ENCODE measurements at regions not wholly inside any gene's neighbourhood (a gene's known extent, or its start where the extent isn't known, plus 50 kb on each side); places are given as distances from the start of the nearest gene placed in this dataset.

- Histone ChIP-seq H2AFZ (ENCODE audit: insufficient read depth, low read depth, low read length, poor library complexity, severe bottlenecking) (no peak overlapping the region), H4K20me1 (ENCODE audit: insufficient read depth, low read length) (no peaks in the 10 kb centered on the region), H3K27me3 (ENCODE audit: control insufficient read depth in 2 of 2, insufficient read depth in 2 of 2, low read length in 2 of 2) (no peaks in the 10 kb centered on the region), H3K4me2 (replicated peaks; ENCODE audit: extremely low read depth, low read length, poor library complexity, severe bottlenecking) (no peak overlapping the region), H3K9me3 (replicated peaks in 1 of 2; ENCODE audit: control insufficient read depth in 1 of 2, insufficient read depth in 1 of 2, low read length in 2 of 2) (peaks cover 6 to 20% of the 10 kb centered on the region in 2 donors), H3K79me2 (ENCODE audit: insufficient read depth, low read length) (no peaks in the 10 kb centered on the region), H3K27ac (ENCODE audit: low read depth in 1 of 2, low read length in 2 of 2) (no peak overlapping the region), H3K4me3 (replicated peaks in 1 of 3; ENCODE audit: low read depth in 2 of 3, low read length in 3 of 3) (no peak overlapping the region), H3K9ac (ENCODE audit: insufficient read depth, low read length, poor library complexity, severe bottlenecking) (no peak overlapping the region), H3K36me3 (replicated peaks in 1 of 2; ENCODE audit: control insufficient read depth in 1 of 2, insufficient read depth in 2 of 2, low read length in 2 of 2) (no peaks in the 10 kb centered on the region), H3K4me1 (ENCODE audit: control insufficient read depth in 1 of 2, insufficient read depth in 2 of 2, low read length in 2 of 2) (no peaks in the 10 kb centered on the region)
- Mint-ChIP-seq H3K27me3 (ENCODE audit: low read depth in 3 of 3) (peaks cover 0 to 3% (median 0%) of the 10 kb centered on the region in 3 donors), H3K4me1 (no peaks in the 10 kb centered on the region), H3K9me3 (peaks cover 11 to 30% (median 15%) of the 10 kb centered on the region in 7 donors), H3K27ac (no peak overlapping the region), H3K4me3 (no peak overlapping the region), H3K36me3 (no peaks in the 10 kb centered on the region)
- intact Hi-C loops (cut with micrococcal nuclease), result no loop called here
- 100% methylated on average over 1 of the region's 1 CpG for WGBS (ENCODE audit: insufficient coverage)
- DNase-seq, result no peak
- TF ChIP-seq CTCF (IDR thresholded peaks at IDR 0.05), result no peak
Observed at GRCh38 chr1:80933346-80933745, 867.4 kb upstream of the ADGRL2 start.

GRCh38 chr1:80931178-80931577 lies 869.6 kb upstream of the ADGRL2 start:
- H2AFZ ChIP-seq (ENCODE audit: insufficient read depth, low read depth, low read length, poor library complexity, severe bottlenecking), result no peak overlapping the region
- Mint-ChIP-seq H3K9me3 (peaks cover 8 to 27% (median 17%) of the 10 kb centered on the region in 7 donors), H3K36me3 (no peaks in the 10 kb centered on the region), H3K27me3 (ENCODE audit: low read depth in 3 of 3) (peaks cover 0 to 3% (median 2%) of the 10 kb centered on the region in 3 donors), H3K4me3 (no peak overlapping the region), H3K4me1 (peaks cover 6% of the 10 kb centered on the region), H3K27ac (no peak overlapping the region)
- H3K27ac ChIP-seq (ENCODE audit: low read depth in 1 of 2, low read length in 2 of 2), result no peak overlapping the region
- H3K4me2 ChIP-seq (replicated peaks; ENCODE audit: extremely low read depth, low read length, poor library complexity, severe bottlenecking), result no peak overlapping the region
- no peaks in the 10 kb centered on the region for H3K36me3 ChIP-seq (replicated peaks in 1 of 2; ENCODE audit: control insufficient read depth in 1 of 2, insufficient read depth in 2 of 2, low read length in 2 of 2)
- no peaks in the 10 kb centered on the region for H4K20me1 ChIP-seq (ENCODE audit: insufficient read depth, low read length)
- no peak for DNase-seq
- no peak for TF ChIP-seq CTCF (IDR thresholded peaks at IDR 0.05)
- intact Hi-C loops (cut with micrococcal nuclease), result no loop called here
- H3K27me3 ChIP-seq (ENCODE audit: control insufficient read depth in 2 of 2, insufficient read depth in 2 of 2, low read length in 2 of 2), result no peaks in the 10 kb centered on the region
- peaks cover 4 to 7% of the 10 kb centered on the region in 2 donors for H3K4me1 ChIP-seq (ENCODE audit: control insufficient read depth in 1 of 2, insufficient read depth in 2 of 2, low read length in 2 of 2)
- peaks cover 6 to 20% of the 10 kb centered on the region in 2 donors for H3K9me3 ChIP-seq (replicated peaks in 1 of 2; ENCODE audit: control insufficient read depth in 1 of 2, insufficient read depth in 1 of 2, low read length in 2 of 2)
- H3K4me3 ChIP-seq (replicated peaks in 1 of 3; ENCODE audit: low read depth in 2 of 3, low read length in 3 of 3), result no peak overlapping the region
- H3K9ac ChIP-seq (ENCODE audit: insufficient read depth, low read length, poor library complexity, severe bottlenecking), result no peak overlapping the region
- no peaks in the 10 kb centered on the region for H3K79me2 ChIP-seq (ENCODE audit: insufficient read depth, low read length)
